Mammary epithelial cell (primary cell): ENCODE measurements at regions not wholly inside any gene's neighbourhood (a gene's known extent, or its start where the extent isn't known, plus 50 kb on each side); places are given as distances from the start of the nearest gene placed in this dataset.

Experiments used
- EZH2 ChIP-seq: IDR thresholded peaks from 2 replicates; pipeline ENCODE4 v1.6.1; 2012; ENCODE audit warnings: low read length, inconsistent platforms, borderline replicate concordance
- TF ChIP-seq, protein P1 (sequence below), 2 donors: IDR thresholded peaks in 1 of 2; conservative IDR thresholded peaks in 1 of 2; 2 replicates each; pipeline ENCODE4 v1.5.1; 2011 to 2012; ENCODE audit warnings: inconsistent platforms in 2 of 2, low read length in 2 of 2, mild to moderate bottlenecking in 2 of 2, control low read depth in 1 of 2, low read depth in 1 of 2; ENCODE audit not compliant: insufficient read depth in 1 of 2; ENCODE audit errors: extremely low read depth in 1 of 2

DNA sequence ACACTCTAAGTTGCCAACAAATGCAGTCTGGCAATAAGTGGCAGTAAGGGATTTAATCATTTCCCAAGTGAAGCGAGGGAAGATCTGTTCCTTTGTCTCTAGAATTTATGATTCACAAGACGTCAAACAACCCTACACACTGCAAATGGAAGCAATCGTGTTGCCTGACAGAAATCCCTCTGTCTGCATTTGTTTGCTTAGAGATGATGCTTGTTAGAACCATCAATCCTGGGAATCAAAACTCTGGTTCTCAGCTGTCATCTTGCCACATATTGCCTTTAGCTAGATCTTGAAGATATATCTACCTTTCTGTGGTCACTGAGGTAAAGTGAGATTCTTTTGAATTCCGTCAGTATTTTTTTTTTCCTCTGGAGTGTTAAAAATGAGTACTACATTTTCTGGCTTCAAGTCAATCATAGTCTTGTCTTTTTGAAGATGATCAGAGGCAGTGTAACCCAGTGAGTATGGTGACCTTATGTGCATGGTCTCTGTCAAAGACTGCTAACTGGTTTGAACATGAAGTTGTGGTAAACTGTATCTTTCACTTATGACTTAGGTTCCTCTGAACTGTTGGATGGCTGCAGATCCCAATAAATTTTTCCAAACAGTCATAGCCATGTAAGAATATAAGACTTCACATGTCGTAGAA is 106.4 kb upstream of the STARD4 start:
- TF ChIP-seq, protein P1, sequence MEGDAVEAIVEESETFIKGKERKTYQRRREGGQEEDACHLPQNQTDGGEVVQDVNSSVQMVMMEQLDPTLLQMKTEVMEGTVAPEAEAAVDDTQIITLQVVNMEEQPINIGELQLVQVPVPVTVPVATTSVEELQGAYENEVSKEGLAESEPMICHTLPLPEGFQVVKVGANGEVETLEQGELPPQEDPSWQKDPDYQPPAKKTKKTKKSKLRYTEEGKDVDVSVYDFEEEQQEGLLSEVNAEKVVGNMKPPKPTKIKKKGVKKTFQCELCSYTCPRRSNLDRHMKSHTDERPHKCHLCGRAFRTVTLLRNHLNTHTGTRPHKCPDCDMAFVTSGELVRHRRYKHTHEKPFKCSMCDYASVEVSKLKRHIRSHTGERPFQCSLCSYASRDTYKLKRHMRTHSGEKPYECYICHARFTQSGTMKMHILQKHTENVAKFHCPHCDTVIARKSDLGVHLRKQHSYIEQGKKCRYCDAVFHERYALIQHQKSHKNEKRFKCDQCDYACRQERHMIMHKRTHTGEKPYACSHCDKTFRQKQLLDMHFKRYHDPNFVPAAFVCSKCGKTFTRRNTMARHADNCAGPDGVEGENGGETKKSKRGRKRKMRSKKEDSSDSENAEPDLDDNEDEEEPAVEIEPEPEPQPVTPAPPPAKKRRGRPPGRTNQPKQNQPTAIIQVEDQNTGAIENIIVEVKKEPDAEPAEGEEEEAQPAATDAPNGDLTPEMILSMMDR (conservative IDR thresholded peaks at IDR 0.05 in 1 of 2, IDR thresholded peaks at IDR 0.05 in 1 of 2; ENCODE audit: extremely low read depth in 1 of 2, insufficient read depth in 1 of 2, low read depth in 1 of 2, low read length in 2 of 2) = no peak
- no peak for TF ChIP-seq EZH2
